ENCODE measurements at regions not wholly inside any gene's neighbourhood (a gene's known extent, or its start where the extent isn't known, plus 50 kb on each side); places are given as distances from the start of the nearest gene placed in this dataset.

GRCh38 chrX:136954930-136955329 lies 74.4 kb upstream of the RBMX start:
- H3K9me2 ChIP-seq (ENCODE audit: insufficient read depth, low read length) = no peaks in the 10 kb centered on the region
- no peaks in the 10 kb centered on the region for H3K27me3 ChIP-seq (ENCODE audit: insufficient read depth, low read depth, low read length)
- H3K9me3 ChIP-seq (ENCODE audit: low read length) = no peaks in the 10 kb centered on the region
- no peak for TF ChIP-seq POLR2AphosphoS5 (IDR thresholded peaks at IDR 0.05)
- peak; percentile 67 for TF ChIP-seq CTCF (IDR thresholded peaks at IDR 0.05; ENCODE audit: poor library complexity, severe bottlenecking)
- TF ChIP-seq RAD21 (conservative IDR thresholded peaks at IDR 0.05) = peak; percentile 73
- TF ChIP-seq TAF1 (IDR thresholded peaks at IDR 0.05; ENCODE audit: low read depth) = no peak
- TF ChIP-seq SMC3 (conservative IDR thresholded peaks at IDR 0.05; ENCODE audit: poor library complexity) = peak; percentile 75
- H4K20me1 ChIP-seq (ENCODE audit: insufficient read depth) = no peaks in the 10 kb centered on the region
- no peak overlapping the region for H3K4me3 ChIP-seq (ENCODE audit: low read length)
- no peak overlapping the region for H3K27ac ChIP-seq (ENCODE audit: low read length)
- no peaks in the 10 kb centered on the region for H3F3A ChIP-seq (ENCODE audit: insufficient read depth, low read length, poor library complexity, severe bottlenecking)
- H3K36me3 ChIP-seq (ENCODE audit: insufficient read depth, low read length) = no peaks in the 10 kb centered on the region
- H2AFZ ChIP-seq (ENCODE audit: low read depth, low read length) = no peak overlapping the region
- H3K79me2 ChIP-seq (replicated peaks; ENCODE audit: insufficient read depth, low read length) = no peaks in the 10 kb centered on the region
- H3K4me2 ChIP-seq (ENCODE audit: low read length) = no peak overlapping the region
- H3K9ac ChIP-seq (ENCODE audit: low read length) = no peak overlapping the region

- H2AFZ ChIP-seq (ENCODE audit: low read depth, low read length) = no peak overlapping the region
- no peaks in the 10 kb centered on the region for H3F3A ChIP-seq (ENCODE audit: insufficient read depth, low read length, poor library complexity, severe bottlenecking)
- no peaks in the 10 kb centered on the region for H3K36me3 ChIP-seq (ENCODE audit: insufficient read depth, low read length)
- no peaks in the 10 kb centered on the region for H3K79me2 ChIP-seq (replicated peaks; ENCODE audit: insufficient read depth, low read length)
- no peak overlapping the region for H3K4me3 ChIP-seq (ENCODE audit: low read length)
- no peaks in the 10 kb centered on the region for H3K27me3 ChIP-seq (ENCODE audit: insufficient read depth, low read depth, low read length)
- peak; percentile 52 for TF ChIP-seq RAD21 (conservative IDR thresholded peaks at IDR 0.05)
- TF ChIP-seq CTCF (IDR thresholded peaks at IDR 0.05; ENCODE audit: poor library complexity, severe bottlenecking) = peak; percentile 49
- TF ChIP-seq SMC3 (conservative IDR thresholded peaks at IDR 0.05; ENCODE audit: poor library complexity) = peak; percentile 36
- TF ChIP-seq POLR2AphosphoS5 (IDR thresholded peaks at IDR 0.05) = no peak
- H3K9me2 ChIP-seq (ENCODE audit: insufficient read depth, low read length) = no peaks in the 10 kb centered on the region
- no peaks in the 10 kb centered on the region for H4K20me1 ChIP-seq (ENCODE audit: insufficient read depth)
- H3K9ac ChIP-seq (ENCODE audit: low read length) = no peak overlapping the region
- no peaks in the 10 kb centered on the region for H3K9me3 ChIP-seq (ENCODE audit: low read length)
- no peak overlapping the region for H3K4me2 ChIP-seq (ENCODE audit: low read length)
- no peak overlapping the region for H3K27ac ChIP-seq (ENCODE audit: low read length)
These were observed 73.6 kb upstream of the RBMX start for GRCh38 chrX:136953867-136954787.

- Histone ChIP-seq H3K9me3 (ENCODE audit: low read length) (no peaks in the 10 kb centered on the region), H2AFZ (ENCODE audit: low read depth, low read length) (no peak overlapping the region)
- TF ChIP-seq TAF1 (IDR thresholded peaks at IDR 0.05; ENCODE audit: low read depth) = no peak
- TF ChIP-seq EZH2 (IDR thresholded peaks at IDR 0.05; ENCODE audit: borderline replicate concordance, insufficient read depth, low read length, poor library complexity, severe bottlenecking) = no peak
- TF ChIP-seq CTCF (IDR thresholded peaks at IDR 0.05; ENCODE audit: poor library complexity, severe bottlenecking) = no peak
- TF ChIP-seq REST (IDR thresholded peaks at IDR 0.05; ENCODE audit: borderline replicate concordance) = no peak
- TF ChIP-seq RAD21 (conservative IDR thresholded peaks at IDR 0.05) = no peak
- no peak for TF ChIP-seq POLR2AphosphoS5 (IDR thresholded peaks at IDR 0.05)
- TF ChIP-seq SMC3 (conservative IDR thresholded peaks at IDR 0.05; ENCODE audit: poor library complexity) = no peak
- no peak for TF ChIP-seq EP300 (conservative IDR thresholded peaks at IDR 0.05; ENCODE audit: poor library complexity, severe bottlenecking)
- no peak for TF ChIP-seq MXI1 (conservative IDR thresholded peaks at IDR 0.05; ENCODE audit: poor library complexity, severe bottlenecking)
These were observed 69.7 kb upstream of the RBMX start for GRCh38 chrX:136950211-136950610.

More at GRCh38 chrX:136950211-136950610, 69.7 kb upstream of the RBMX start:
- H3K27ac ChIP-seq (ENCODE audit: low read length) = no peak overlapping the region
- H3K79me2 ChIP-seq (replicated peaks; ENCODE audit: insufficient read depth, low read length) = no peaks in the 10 kb centered on the region
- H3K36me3 ChIP-seq (ENCODE audit: insufficient read depth, low read length) = no peaks in the 10 kb centered on the region
- H3K9ac ChIP-seq (ENCODE audit: low read length) = no peak overlapping the region
- no peaks in the 10 kb centered on the region for H3K27me3 ChIP-seq (ENCODE audit: insufficient read depth, low read depth, low read length)
- H3K9me2 ChIP-seq (ENCODE audit: insufficient read depth, low read length) = no peaks in the 10 kb centered on the region
- H3K4me3 ChIP-seq (ENCODE audit: low read length) = no peak overlapping the region
- H3K4me2 ChIP-seq (ENCODE audit: low read length) = no peak overlapping the region
- no peaks in the 10 kb centered on the region for H4K20me1 ChIP-seq (ENCODE audit: insufficient read depth)
- H3F3A ChIP-seq (ENCODE audit: insufficient read depth, low read length, poor library complexity, severe bottlenecking) = no peaks in the 10 kb centered on the region
